Body of pancreas (tissue), 4 donors: ENCODE measurements at regions not wholly inside any gene's neighbourhood (a gene's known extent, or its start where the extent isn't known, plus 50 kb on each side); places are given as distances from the start of the nearest gene placed in this dataset.

Experiments
- CTCF ChIP-seq, 7 experiments: fragments of 450-650 bp in 4 of 7; fragments of 200-600 bp in 3 of 7; sonication (generic) in 3 of 7; IDR thresholded peaks; one replicate each; pipeline ENCODE4 v1.5.1; 2016 to 2019; ENCODE audit warnings: antibody characterized with exemption in 7 of 7
- POLR2A ChIP-seq, 3 donors: fragments of 450-650 bp; IDR thresholded peaks; one replicate each; pipeline ENCODE4 v1.6.1; 2016; ENCODE audit warnings: antibody characterized with exemption in 3 of 3, mild to moderate bottlenecking in 2 of 3

- TF ChIP-seq CTCF (IDR thresholded peaks at IDR 0.05) (no peak), POLR2A (IDR thresholded peaks at IDR 0.05) (no peak)
Observed at GRCh38 chr12:67842124-67842523, 147.1 kb upstream of the IFNG-AS1 start.
